ENCODE measurements at regions not wholly inside any gene's neighbourhood (a gene's known extent, or its start where the extent isn't known, plus 50 kb on each side); places are given as distances from the start of the nearest gene placed in this dataset.
"Not testable (repeated sequence)": the region's sequence is repeated elsewhere in the genome, so short reads cannot be mapped to it uniquely, and the experiment has no call there.

DNA sequence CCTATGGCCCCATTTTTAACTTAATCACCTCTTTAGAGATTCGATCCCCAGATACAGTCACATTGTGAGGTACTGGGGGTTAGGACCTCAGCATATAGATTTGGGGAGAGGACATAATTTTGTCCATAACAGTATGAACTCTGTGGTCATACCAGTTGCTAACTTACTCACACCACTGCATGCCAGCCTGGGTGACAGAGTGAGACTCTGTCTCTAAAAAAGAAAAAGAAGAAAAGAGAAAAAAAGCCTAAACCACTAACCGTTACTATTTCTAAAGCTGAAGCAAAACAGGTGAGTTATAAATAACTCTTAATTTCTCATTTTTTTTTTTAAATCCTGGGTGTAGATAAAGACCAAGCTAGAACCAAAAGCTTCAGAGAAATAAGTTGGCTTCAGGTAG lies 155.1 kb upstream of the AUTS2 start:
- Histone ChIP-seq H3K4me1 (ENCODE audit: control insufficient read depth in 3 of 3, insufficient read depth in 2 of 3, low read depth in 1 of 3, low read length in 2 of 3) (no peaks in the 10 kb centered on the region), H3K36me3 (ENCODE audit: control insufficient read depth in 3 of 3, insufficient read depth in 2 of 3, low read depth in 1 of 3, low read length in 3 of 3) (no peaks in the 10 kb centered on the region), H3K4me3 (ENCODE audit: low read depth in 1 of 3, low read length in 3 of 3) (no peak overlapping the region), H3K27me3 (ENCODE audit: control insufficient read depth in 3 of 3, insufficient read depth in 3 of 3, low read length in 3 of 3) (no peaks in the 10 kb centered on the region), H3K27ac (ENCODE audit: low read depth in 1 of 3, low read length in 2 of 3) (no peak overlapping the region), H3K9me3 (ENCODE audit: control insufficient read depth in 2 of 2, insufficient read depth in 1 of 2, low read depth in 1 of 2, low read length in 1 of 2) (no peaks in the 10 kb centered on the region)
- FAIRE-seq (no peak), DNase-seq (no peak)
- 85 to 93% (median 91%) methylated on average over 2 of the region's 2 CpGs for WGBS, 3 donors

DNA sequence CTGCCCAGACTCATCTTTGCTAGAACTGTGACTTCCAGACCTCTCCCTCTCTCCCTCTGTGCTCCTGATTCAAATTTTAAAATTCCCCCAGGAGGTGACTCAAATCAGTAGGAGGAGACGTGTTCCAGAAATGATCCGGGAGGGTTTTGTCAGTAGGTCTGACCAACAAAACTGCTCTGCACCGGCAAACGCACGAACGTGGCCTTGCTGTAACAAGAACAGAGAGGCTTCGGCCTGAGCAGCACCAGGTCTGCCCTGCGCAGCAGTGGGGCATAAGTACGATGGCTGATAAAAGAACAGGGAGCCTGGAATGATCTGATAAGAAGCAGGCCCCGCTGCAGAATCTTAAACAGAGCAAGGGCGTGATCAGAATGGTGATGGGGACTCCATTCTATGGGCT lies 152.7 kb upstream of the AUTS2 start:
- no peak for DNase-seq
- Histone ChIP-seq H3K27me3 (ENCODE audit: control insufficient read depth in 3 of 3, insufficient read depth in 3 of 3, low read length in 3 of 3) (no peaks in the 10 kb centered on the region), H3K27ac (ENCODE audit: low read depth in 1 of 3, low read length in 2 of 3) (no peak overlapping the region), H3K4me3 (ENCODE audit: low read depth in 1 of 3, low read length in 3 of 3) (no peak overlapping the region), H3K36me3 (ENCODE audit: control insufficient read depth in 3 of 3, insufficient read depth in 2 of 3, low read depth in 1 of 3, low read length in 3 of 3) (no peaks in the 10 kb centered on the region), H3K9me3 (ENCODE audit: control insufficient read depth in 2 of 2, insufficient read depth in 1 of 2, low read depth in 1 of 2, low read length in 1 of 2) (no peaks in the 10 kb centered on the region), H3K4me1 (ENCODE audit: control insufficient read depth in 3 of 3, insufficient read depth in 2 of 3, low read depth in 1 of 3, low read length in 2 of 3) (peaks cover 0 to 5% (median 0%) of the 10 kb centered on the region in 3 donors)
- 90 to 93% (median 90%) methylated on average over 11 of the region's 11 CpGs for WGBS, 3 donors
- no peak for FAIRE-seq

DNA sequence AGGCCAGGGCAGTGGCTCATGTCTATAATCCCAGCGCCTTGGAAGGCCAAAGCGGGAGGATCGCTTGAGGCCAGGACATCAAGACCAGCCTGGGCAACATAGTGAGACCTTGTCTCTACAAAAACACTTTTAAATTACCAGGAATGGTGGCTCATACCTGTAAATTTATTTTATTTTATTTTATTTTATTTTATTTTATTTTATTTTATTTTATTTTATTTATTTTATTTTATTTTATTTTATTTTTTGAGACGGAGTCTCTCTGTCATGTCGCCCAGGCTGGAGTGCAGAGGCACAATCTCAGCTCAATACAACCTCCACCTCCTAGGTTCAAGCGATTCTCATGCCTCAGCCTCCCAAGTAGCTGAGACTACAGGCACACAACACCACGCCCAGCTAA lies 152.1 kb upstream of the AUTS2 start:
- 90 to 95% (median 94%) methylated on average over 7 of the region's 7 CpGs for WGBS, 3 donors

DNA sequence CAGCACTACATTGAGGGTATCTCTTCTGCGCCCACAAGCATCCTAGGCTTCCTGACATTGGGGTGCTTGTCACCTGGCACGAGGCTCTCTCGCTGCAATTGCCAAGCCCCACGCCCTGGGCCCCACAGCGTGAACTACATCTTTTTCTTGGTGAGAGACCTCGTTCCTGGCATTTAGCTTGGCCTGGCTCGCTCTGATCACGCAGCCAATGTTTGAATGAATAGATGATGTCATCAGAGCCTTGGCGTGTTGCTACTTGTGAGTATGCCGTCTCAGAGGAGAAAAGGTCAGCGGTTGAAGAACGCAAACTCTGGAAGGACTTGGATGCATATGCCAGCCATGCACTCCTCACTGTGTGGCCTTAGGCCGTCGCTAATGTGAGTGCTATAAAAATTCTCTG lies 150.2 kb upstream of the AUTS2 start:
- Histone ChIP-seq H3K4me1 (ENCODE audit: control insufficient read depth in 3 of 3, insufficient read depth in 2 of 3, low read depth in 1 of 3, low read length in 2 of 3) (peaks cover 0 to 6% (median 0%) of the 10 kb centered on the region in 3 donors), H3K36me3 (ENCODE audit: control insufficient read depth in 3 of 3, insufficient read depth in 2 of 3, low read depth in 1 of 3, low read length in 3 of 3) (no peaks in the 10 kb centered on the region), H3K27me3 (ENCODE audit: control insufficient read depth in 3 of 3, insufficient read depth in 3 of 3, low read length in 3 of 3) (no peaks in the 10 kb centered on the region), H3K4me3 (ENCODE audit: low read depth in 1 of 3, low read length in 3 of 3) (no peak overlapping the region), H3K27ac (ENCODE audit: low read depth in 1 of 3, low read length in 2 of 3) (no peak overlapping the region), H3K9me3 (ENCODE audit: control insufficient read depth in 2 of 2, insufficient read depth in 1 of 2, low read depth in 1 of 2, low read length in 1 of 2) (no peaks in the 10 kb centered on the region)
- no peak for DNase-seq
- 78 to 89% (median 80%) methylated on average over 14 of the region's 14 CpGs for WGBS, 3 donors
- FAIRE-seq, result no peak

More for the DNA sequence above, 152.1 kb upstream of the AUTS2 start:
- not testable (repeated sequence) for H3K4me3 ChIP-seq (ENCODE audit: low read depth in 1 of 3, low read length in 3 of 3); FAIRE-seq; H3K4me1 ChIP-seq (ENCODE audit: control insufficient read depth in 3 of 3, insufficient read depth in 2 of 3, low read depth in 1 of 3, low read length in 2 of 3); H3K9me3 ChIP-seq (ENCODE audit: control insufficient read depth in 2 of 2, insufficient read depth in 1 of 2, low read depth in 1 of 2, low read length in 1 of 2); DNase-seq; H3K27me3 ChIP-seq (ENCODE audit: control insufficient read depth in 3 of 3, insufficient read depth in 3 of 3, low read length in 3 of 3); H3K27ac ChIP-seq (ENCODE audit: low read depth in 1 of 3, low read length in 2 of 3); H3K36me3 ChIP-seq (ENCODE audit: control insufficient read depth in 3 of 3, insufficient read depth in 2 of 3, low read depth in 1 of 3, low read length in 3 of 3)

DNA sequence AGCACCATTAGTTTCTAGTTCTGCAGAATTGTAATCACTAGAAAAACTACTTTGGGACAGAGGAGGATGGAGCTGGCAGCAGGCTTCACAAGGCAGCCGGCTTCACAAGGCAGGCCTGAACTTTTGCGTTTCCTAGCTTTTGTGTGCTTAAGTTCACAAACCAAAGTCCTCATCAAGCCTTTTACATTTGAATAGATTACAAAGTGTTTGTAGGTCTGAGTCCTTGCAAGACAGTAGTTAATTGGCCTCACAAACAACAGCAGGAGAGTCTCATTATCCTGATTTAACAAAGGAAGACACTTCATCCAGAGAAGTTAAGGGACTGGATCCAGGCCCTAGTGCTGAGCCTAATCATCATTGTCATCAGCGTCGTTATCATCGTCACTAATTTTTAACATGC lies 147.8 kb upstream of the AUTS2 start:
- H3K36me3 ChIP-seq (ENCODE audit: control insufficient read depth in 3 of 3, insufficient read depth in 2 of 3, low read depth in 1 of 3, low read length in 3 of 3), result no peaks in the 10 kb centered on the region
- H3K27me3 ChIP-seq (ENCODE audit: control insufficient read depth in 3 of 3, insufficient read depth in 3 of 3, low read length in 3 of 3), result no peaks in the 10 kb centered on the region
- peaks cover 0 to 6% (median 0%) of the 10 kb centered on the region in 3 donors for H3K4me1 ChIP-seq (ENCODE audit: control insufficient read depth in 3 of 3, insufficient read depth in 2 of 3, low read depth in 1 of 3, low read length in 2 of 3)
- H3K27ac ChIP-seq (ENCODE audit: low read depth in 1 of 3, low read length in 2 of 3), result no peak overlapping the region
- no peak overlapping the region for H3K4me3 ChIP-seq (ENCODE audit: low read depth in 1 of 3, low read length in 3 of 3)
- FAIRE-seq (no peak), DNase-seq (no peak)
- 63 to 76% (median 70%) methylated on average over 5 of the region's 5 CpGs for WGBS, 3 donors
- H3K9me3 ChIP-seq (ENCODE audit: control insufficient read depth in 2 of 2, insufficient read depth in 1 of 2, low read depth in 1 of 2, low read length in 1 of 2), result no peaks in the 10 kb centered on the region

DNA sequence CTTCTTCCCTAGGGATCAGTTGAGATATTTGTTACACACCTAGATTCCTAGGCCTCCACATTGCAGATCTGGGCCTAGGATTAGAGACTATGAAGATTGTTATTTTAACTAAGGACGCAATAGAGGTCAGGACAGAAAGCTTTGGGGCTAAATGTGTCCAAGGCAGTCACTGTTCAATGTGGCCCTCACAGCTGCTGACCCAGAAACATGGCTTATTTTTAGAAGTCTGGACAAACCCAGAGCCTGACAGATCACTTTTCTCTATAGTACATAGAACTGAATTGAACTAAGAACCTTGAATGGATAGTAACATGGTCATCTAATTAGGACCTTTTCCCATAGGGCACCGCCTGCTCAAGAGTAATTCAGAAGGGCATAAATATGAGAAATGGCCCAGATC lies 146.6 kb upstream of the AUTS2 start:
- DNase-seq (no peak), FAIRE-seq (no peak)
- WGBS, 3 donors, result 92 to 100% (median 96%) methylated on average over 2 of the region's 2 CpGs
- peaks cover 0 to 6% (median 0%) of the 10 kb centered on the region in 3 donors for H3K4me1 ChIP-seq (ENCODE audit: control insufficient read depth in 3 of 3, insufficient read depth in 2 of 3, low read depth in 1 of 3, low read length in 2 of 3)
- no peaks in the 10 kb centered on the region for H3K27me3 ChIP-seq (ENCODE audit: control insufficient read depth in 3 of 3, insufficient read depth in 3 of 3, low read length in 3 of 3)
- no peaks in the 10 kb centered on the region for H3K36me3 ChIP-seq (ENCODE audit: control insufficient read depth in 3 of 3, insufficient read depth in 2 of 3, low read depth in 1 of 3, low read length in 3 of 3)
- H3K4me3 ChIP-seq (ENCODE audit: low read depth in 1 of 3, low read length in 3 of 3), result no peak overlapping the region
- H3K27ac ChIP-seq (ENCODE audit: low read depth in 1 of 3, low read length in 2 of 3), result no peak overlapping the region
- no peaks in the 10 kb centered on the region for H3K9me3 ChIP-seq (ENCODE audit: control insufficient read depth in 2 of 2, insufficient read depth in 1 of 2, low read depth in 1 of 2, low read length in 1 of 2)

DNA sequence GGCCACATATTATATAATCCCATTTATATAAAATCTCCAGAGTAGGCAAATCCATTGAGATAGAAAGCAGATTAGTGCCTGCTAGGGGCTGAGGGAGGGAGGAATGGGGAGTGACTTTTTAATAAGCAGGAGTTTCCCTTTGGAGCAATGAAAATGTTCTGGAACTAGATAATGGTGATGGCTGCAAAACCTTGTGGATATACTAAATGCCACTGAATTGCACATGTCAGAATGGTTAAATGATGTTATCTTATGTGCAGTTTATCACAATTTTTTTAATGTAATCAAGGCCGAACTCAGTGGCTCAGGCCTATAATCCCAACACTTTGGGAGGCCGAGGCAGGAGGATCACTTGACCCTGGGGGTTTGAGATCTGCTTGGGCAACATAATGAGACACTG lies 145.5 kb upstream of the AUTS2 start:
- Histone ChIP-seq H3K4me3 (ENCODE audit: low read depth in 1 of 3, low read length in 3 of 3) (no peak overlapping the region), H3K4me1 (ENCODE audit: control insufficient read depth in 3 of 3, insufficient read depth in 2 of 3, low read depth in 1 of 3, low read length in 2 of 3) (peaks cover 0 to 6% (median 0%) of the 10 kb centered on the region in 3 donors), H3K9me3 (ENCODE audit: control insufficient read depth in 2 of 2, insufficient read depth in 1 of 2, low read depth in 1 of 2, low read length in 1 of 2) (no peaks in the 10 kb centered on the region), H3K36me3 (ENCODE audit: control insufficient read depth in 3 of 3, insufficient read depth in 2 of 3, low read depth in 1 of 3, low read length in 3 of 3) (no peaks in the 10 kb centered on the region), H3K27me3 (ENCODE audit: control insufficient read depth in 3 of 3, insufficient read depth in 3 of 3, low read length in 3 of 3) (no peaks in the 10 kb centered on the region), H3K27ac (ENCODE audit: low read depth in 1 of 3, low read length in 2 of 3) (no peak overlapping the region)
- FAIRE-seq (no peak), DNase-seq (no peak)
- 91 to 96% (median 91%) methylated on average over 2 of the region's 2 CpGs for WGBS, 3 donors

DNA sequence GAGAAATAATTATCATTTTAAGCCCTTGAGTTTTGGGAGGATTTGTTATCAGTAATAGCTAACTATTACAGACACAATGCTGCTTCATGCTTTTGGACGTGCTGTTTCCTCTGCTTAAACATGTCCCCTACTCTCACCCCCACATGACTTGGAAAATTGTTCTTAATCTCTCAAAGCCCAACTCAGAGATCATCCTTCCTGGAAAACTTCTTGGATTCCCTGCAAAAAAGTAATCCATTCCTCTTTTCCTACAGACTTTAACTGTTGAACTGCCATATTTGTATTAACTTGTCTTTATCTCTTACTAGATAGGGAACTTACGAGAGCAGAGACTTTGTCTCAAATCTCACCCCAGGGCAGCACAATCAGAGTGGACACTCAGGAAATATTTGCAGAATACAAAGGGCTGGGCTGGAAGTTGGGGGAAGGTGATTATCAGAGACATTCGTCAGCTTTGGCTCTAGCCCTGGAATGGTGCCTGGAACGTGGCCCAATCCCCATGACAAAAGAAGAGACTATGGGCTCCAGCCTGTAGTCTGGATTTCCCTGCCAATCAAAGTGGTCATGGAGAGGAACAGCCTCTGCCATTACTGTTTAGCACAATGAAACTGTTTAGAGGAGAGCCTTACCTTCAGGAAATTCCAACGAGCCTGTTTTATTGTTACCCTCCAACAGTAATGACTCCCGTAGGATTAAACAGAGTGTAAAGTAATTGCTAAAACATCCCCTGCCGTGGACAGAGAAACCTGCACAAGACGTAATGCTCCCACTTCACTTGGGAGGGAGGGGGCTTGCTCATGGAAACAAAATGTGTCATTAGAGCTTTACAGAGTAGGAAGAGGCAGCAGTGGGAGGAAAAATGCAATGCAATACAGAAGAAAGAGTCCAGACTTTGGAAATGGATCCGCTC lies 140.4 kb upstream of the AUTS2 start:
- Histone ChIP-seq H3K27ac (ENCODE audit: low read depth in 1 of 3, low read length in 2 of 3) (no peak overlapping the region), H3K27me3 (ENCODE audit: control insufficient read depth in 3 of 3, insufficient read depth in 3 of 3, low read length in 3 of 3) (no peaks in the 10 kb centered on the region), H3K4me1 (ENCODE audit: control insufficient read depth in 3 of 3, insufficient read depth in 2 of 3, low read depth in 1 of 3, low read length in 2 of 3) (no peaks in the 10 kb centered on the region), H3K9me3 (ENCODE audit: control insufficient read depth in 2 of 2, insufficient read depth in 1 of 2, low read depth in 1 of 2, low read length in 1 of 2) (no peaks in the 10 kb centered on the region), H3K36me3 (ENCODE audit: control insufficient read depth in 3 of 3, insufficient read depth in 2 of 3, low read depth in 1 of 3, low read length in 3 of 3) (no peaks in the 10 kb centered on the region), H3K4me3 (ENCODE audit: low read depth in 1 of 3, low read length in 3 of 3) (no peak overlapping the region)
- DNase-seq (no peak), FAIRE-seq (no peak)
- 33 to 42% (median 40%) methylated on average over 9 of the region's 9 CpGs for WGBS, 3 donors

DNA sequence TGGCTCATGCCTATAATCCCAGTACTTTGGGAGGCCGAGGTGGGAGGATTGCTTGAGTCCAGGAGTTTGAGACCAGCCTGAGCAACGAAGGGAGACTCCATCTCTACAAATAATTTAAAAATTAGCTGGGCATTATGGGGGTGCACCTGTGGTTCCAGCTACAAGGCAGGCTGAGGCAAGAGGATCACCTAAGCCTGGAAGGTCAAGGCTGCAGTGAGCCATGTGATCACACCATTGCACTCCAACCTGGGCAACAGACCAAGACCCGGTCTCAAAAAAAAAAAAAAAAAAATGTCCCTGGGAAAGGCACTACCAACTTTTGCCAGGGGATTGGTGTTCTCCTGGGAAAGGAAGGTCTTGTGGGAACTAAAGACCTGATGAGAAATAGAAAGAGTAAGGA lies 134.2 kb upstream of the AUTS2 start:
- WGBS, 3 donors, result 75 to 88% (median 85%) methylated on average over 3 of the region's 3 CpGs
- peaks cover 0 to 14% of the 10 kb centered on the region in 2 donors for H3K9me3 ChIP-seq (ENCODE audit: control insufficient read depth in 2 of 2, insufficient read depth in 1 of 2, low read depth in 1 of 2, low read length in 1 of 2)
- FAIRE-seq (no peak), DNase-seq (no peak)
- no peaks in the 10 kb centered on the region for H3K27me3 ChIP-seq (ENCODE audit: control insufficient read depth in 3 of 3, insufficient read depth in 3 of 3, low read length in 3 of 3)
- no peak overlapping the region for H3K4me3 ChIP-seq (ENCODE audit: low read depth in 1 of 3, low read length in 3 of 3)
- no peaks in the 10 kb centered on the region for H3K36me3 ChIP-seq (ENCODE audit: control insufficient read depth in 3 of 3, insufficient read depth in 2 of 3, low read depth in 1 of 3, low read length in 3 of 3)
- H3K4me1 ChIP-seq (ENCODE audit: control insufficient read depth in 3 of 3, insufficient read depth in 2 of 3, low read depth in 1 of 3, low read length in 2 of 3), result no peaks in the 10 kb centered on the region
- no peak overlapping the region for H3K27ac ChIP-seq (ENCODE audit: low read depth in 1 of 3, low read length in 2 of 3)

All from small intestine (tissue), 7 donors.